Transverse colon (tissue), 3 donors: ENCODE measurements at regions not wholly inside any gene's neighbourhood (a gene's known extent, or its start where the extent isn't known, plus 50 kb on each side); places are given as distances from the start of the nearest gene placed in this dataset.

Experiments used
- POLR2A ChIP-seq: fragments of 450-650 bp; IDR thresholded peaks from one replicate; pipeline ENCODE4 v1.6.1; 2016; ENCODE audit warnings: antibody characterized with exemption, mild to moderate bottlenecking, moderate library complexity
- TF ChIP-seq, protein P1 (sequence below), 5 experiments: fragments of 200-600 bp in 3 of 5; fragments of 450-650 bp in 2 of 5; sonication (generic) in 3 of 5; IDR thresholded peaks; 1 replicate in 2 of 5; 2 replicates in 3 of 5; pipeline ENCODE4 v1.5.1; 2016 to 2017; ENCODE audit warnings: antibody characterized with exemption in 5 of 5, inconsistent platforms in 3 of 5, mild to moderate bottlenecking in 2 of 5, moderate library complexity in 1 of 5

- TF ChIP-seq, protein P1, sequence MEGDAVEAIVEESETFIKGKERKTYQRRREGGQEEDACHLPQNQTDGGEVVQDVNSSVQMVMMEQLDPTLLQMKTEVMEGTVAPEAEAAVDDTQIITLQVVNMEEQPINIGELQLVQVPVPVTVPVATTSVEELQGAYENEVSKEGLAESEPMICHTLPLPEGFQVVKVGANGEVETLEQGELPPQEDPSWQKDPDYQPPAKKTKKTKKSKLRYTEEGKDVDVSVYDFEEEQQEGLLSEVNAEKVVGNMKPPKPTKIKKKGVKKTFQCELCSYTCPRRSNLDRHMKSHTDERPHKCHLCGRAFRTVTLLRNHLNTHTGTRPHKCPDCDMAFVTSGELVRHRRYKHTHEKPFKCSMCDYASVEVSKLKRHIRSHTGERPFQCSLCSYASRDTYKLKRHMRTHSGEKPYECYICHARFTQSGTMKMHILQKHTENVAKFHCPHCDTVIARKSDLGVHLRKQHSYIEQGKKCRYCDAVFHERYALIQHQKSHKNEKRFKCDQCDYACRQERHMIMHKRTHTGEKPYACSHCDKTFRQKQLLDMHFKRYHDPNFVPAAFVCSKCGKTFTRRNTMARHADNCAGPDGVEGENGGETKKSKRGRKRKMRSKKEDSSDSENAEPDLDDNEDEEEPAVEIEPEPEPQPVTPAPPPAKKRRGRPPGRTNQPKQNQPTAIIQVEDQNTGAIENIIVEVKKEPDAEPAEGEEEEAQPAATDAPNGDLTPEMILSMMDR (IDR thresholded peaks at IDR 0.05): no peak
- no peak for TF ChIP-seq POLR2A
Observed at GRCh38 chr21:35225573-35225972, 176.5 kb upstream of the RUNX1 start.
